ENCODE measurements at regions not wholly inside any gene's neighbourhood (a gene's known extent, or its start where the extent isn't known, plus 50 kb on each side); places are given as distances from the start of the nearest gene placed in this dataset.

DNA sequence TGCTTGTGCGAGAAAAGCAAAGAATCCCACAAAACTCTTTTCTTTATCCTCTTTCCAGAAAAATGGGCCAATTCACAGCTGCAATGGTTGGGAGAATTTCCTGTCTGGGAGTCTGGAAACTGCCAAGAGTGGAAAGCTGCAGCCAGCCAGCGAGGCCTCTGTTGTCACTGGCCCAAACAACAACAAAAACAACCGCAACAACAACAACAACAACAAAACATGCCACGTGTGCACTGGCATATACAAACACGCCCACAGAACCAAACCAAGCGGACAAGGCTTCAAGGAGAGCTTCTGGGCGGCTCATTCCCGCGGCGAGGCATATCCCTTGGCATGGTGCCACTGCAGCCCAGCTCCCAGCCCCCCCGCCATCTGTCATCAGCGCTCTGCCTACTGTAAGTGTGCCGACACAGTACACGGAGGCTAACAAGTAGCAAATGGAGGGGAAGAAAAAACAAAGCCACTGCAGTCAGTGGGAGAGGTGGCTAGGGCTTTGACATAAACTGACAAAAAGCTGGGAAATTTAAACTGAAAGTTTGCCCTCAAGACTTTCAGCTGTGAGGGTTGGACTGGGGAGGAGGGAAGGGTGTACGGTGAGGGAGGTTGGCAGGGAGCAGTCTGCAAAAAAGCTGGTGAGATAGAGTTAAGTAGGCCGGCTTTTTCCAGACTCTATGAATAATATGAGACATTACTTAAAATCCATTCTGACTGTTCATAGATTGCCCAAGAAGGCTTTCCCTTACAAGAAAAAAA, 165.0 kb upstream of the ZNF462 start:
- TF ChIP-seq SIN3A (IDR thresholded peaks at IDR 0.05; ENCODE audit: borderline replicate concordance, insufficient read depth, low read length) (peak; percentile 42; the same call in 1 of the 2 replicates), TAF1 (IDR thresholded peaks at IDR 0.05; ENCODE audit: borderline replicate concordance, insufficient read depth, low read length) (no peak), POLR2AphosphoS5 (IDR thresholded peaks at IDR 0.05; ENCODE audit: low read depth, low read length) (no peak), FOXP2 (optimal IDR thresholded peaks at IDR 0.05; ENCODE audit: borderline replicate concordance, extremely low read depth, extremely low read length, insufficient read depth) (peak; percentile 100)
- TF ChIP-seq, protein P1, sequence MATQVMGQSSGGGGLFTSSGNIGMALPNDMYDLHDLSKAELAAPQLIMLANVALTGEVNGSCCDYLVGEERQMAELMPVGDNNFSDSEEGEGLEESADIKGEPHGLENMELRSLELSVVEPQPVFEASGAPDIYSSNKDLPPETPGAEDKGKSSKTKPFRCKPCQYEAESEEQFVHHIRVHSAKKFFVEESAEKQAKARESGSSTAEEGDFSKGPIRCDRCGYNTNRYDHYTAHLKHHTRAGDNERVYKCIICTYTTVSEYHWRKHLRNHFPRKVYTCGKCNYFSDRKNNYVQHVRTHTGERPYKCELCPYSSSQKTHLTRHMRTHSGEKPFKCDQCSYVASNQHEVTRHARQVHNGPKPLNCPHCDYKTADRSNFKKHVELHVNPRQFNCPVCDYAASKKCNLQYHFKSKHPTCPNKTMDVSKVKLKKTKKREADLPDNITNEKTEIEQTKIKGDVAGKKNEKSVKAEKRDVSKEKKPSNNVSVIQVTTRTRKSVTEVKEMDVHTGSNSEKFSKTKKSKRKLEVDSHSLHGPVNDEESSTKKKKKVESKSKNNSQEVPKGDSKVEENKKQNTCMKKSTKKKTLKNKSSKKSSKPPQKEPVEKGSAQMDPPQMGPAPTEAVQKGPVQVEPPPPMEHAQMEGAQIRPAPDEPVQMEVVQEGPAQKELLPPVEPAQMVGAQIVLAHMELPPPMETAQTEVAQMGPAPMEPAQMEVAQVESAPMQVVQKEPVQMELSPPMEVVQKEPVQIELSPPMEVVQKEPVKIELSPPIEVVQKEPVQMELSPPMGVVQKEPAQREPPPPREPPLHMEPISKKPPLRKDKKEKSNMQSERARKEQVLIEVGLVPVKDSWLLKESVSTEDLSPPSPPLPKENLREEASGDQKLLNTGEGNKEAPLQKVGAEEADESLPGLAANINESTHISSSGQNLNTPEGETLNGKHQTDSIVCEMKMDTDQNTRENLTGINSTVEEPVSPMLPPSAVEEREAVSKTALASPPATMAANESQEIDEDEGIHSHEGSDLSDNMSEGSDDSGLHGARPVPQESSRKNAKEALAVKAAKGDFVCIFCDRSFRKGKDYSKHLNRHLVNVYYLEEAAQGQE (IDR thresholded peaks at IDR 0.05; ENCODE audit: insufficient read depth in 1 of 2, low read depth in 2 of 2, low read length in 2 of 2) = no peak

Data from PFSK-1 (cell line).